ENCODE measurements at regions not wholly inside any gene's neighbourhood (a gene's known extent, or its start where the extent isn't known, plus 50 kb on each side); places are given as distances from the start of the nearest gene placed in this dataset.

DNA sequence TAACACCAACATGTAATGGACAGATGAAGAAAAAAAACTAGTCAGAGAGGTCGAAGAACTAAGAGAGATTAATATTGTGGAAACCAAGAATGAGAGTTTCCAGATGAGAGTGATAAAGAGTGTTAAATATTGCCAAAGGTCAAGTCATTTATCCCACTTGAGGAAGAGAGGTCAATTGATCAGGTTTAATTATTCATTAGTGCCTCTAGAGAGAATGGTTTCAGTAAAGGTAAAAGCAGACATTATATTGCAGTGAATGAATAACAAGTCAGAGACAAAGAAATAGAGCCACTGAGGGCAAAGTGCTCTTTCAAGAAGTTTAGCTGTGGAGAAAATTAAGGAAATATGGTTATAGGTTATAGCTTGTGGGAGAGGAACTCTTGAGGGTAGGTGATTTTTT is 263.1 kb downstream of the GUCY2F start:
- TF ChIP-seq, protein P1, sequence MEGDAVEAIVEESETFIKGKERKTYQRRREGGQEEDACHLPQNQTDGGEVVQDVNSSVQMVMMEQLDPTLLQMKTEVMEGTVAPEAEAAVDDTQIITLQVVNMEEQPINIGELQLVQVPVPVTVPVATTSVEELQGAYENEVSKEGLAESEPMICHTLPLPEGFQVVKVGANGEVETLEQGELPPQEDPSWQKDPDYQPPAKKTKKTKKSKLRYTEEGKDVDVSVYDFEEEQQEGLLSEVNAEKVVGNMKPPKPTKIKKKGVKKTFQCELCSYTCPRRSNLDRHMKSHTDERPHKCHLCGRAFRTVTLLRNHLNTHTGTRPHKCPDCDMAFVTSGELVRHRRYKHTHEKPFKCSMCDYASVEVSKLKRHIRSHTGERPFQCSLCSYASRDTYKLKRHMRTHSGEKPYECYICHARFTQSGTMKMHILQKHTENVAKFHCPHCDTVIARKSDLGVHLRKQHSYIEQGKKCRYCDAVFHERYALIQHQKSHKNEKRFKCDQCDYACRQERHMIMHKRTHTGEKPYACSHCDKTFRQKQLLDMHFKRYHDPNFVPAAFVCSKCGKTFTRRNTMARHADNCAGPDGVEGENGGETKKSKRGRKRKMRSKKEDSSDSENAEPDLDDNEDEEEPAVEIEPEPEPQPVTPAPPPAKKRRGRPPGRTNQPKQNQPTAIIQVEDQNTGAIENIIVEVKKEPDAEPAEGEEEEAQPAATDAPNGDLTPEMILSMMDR (IDR thresholded peaks at IDR 0.05), result no peak
- no peak for TF ChIP-seq ZFX (IDR thresholded peaks at IDR 0.05; ENCODE audit: borderline replicate concordance)

Data from 22Rv1 (cell line).